Keratinocyte (primary cell): ENCODE measurements at regions not wholly inside any gene's neighbourhood (a gene's known extent, or its start where the extent isn't known, plus 50 kb on each side); places are given as distances from the start of the nearest gene placed in this dataset.

Experiments
- DNase-seq: peaks from one replicate; pipeline ENCODE4 v3.0.0-alpha.2; 2011; ENCODE audit warnings: low read depth, missing footprints, low spot score
- FAIRE-seq: peaks from 2 replicates; lab custom pipeline; 2011; peaks lifted over from hg19 to GRCh38; lab: Jason Lieb, UNC
- H2AFZ ChIP-seq: 2 replicates; pipeline ENCODE4 v1.6.0; 2012; ENCODE audit warnings: low read length, control low read depth, inconsistent platforms; ENCODE audit not compliant: control insufficient read depth
- H3K27ac ChIP-seq: 2 replicates; pipeline ENCODE4 v1.5.1; 2011; ENCODE audit warnings: low read length; ENCODE audit not compliant: control insufficient read depth, insufficient read depth
- H3K27me3 ChIP-seq: 3 replicates; pipeline ENCODE4 v1.6.0; 2011; ENCODE audit warnings: low read length; ENCODE audit not compliant: control insufficient read depth, insufficient read depth; ENCODE audit errors: extremely low read depth
- H3K36me3 ChIP-seq, 2 experiments: 2 replicates in 1 of 2; 3 replicates in 1 of 2; pipeline ENCODE4 v1.5.1; 2011; ENCODE audit warnings: low read length in 2 of 2, mild to moderate bottlenecking in 1 of 2; ENCODE audit not compliant: control insufficient read depth in 2 of 2, insufficient read depth in 2 of 2; ENCODE audit errors: extremely low read depth in 1 of 2
- H3K4me1 ChIP-seq: 3 replicates; pipeline ENCODE4 v1.5.1; 2011; ENCODE audit warnings: low read length; ENCODE audit not compliant: control insufficient read depth, insufficient read depth; ENCODE audit errors: extremely low read depth
- H3K4me2 ChIP-seq: 3 replicates; pipeline ENCODE4 v1.6.0; 2011; ENCODE audit warnings: low read depth, low read length; ENCODE audit not compliant: control insufficient read depth, insufficient read depth; ENCODE audit errors: extremely low read depth
- H3K4me3 ChIP-seq, 3 experiments: fragments of 200-600 bp in 1 of 3; sonication (generic) in 1 of 3; 2 replicates in 2 of 3; 3 replicates in 1 of 3; pipeline ENCODE4 v1.5.1; 2011 to 2016; ENCODE audit warnings: low read length in 3 of 3, mild to moderate bottlenecking in 3 of 3, control low read depth in 2 of 3, inconsistent platforms in 1 of 3, low read depth in 1 of 3, mixed read lengths in 1 of 3, mixed run types in 1 of 3, moderate library complexity in 1 of 3; ENCODE audit not compliant: control insufficient read depth in 2 of 3, insufficient read depth in 2 of 3; ENCODE audit errors: extremely low read depth in 1 of 3
- H3K79me2 ChIP-seq: 2 replicates; pipeline ENCODE4 v1.6.0; 2012; ENCODE audit warnings: low read length; ENCODE audit not compliant: control insufficient read depth, insufficient read depth
- H3K9ac ChIP-seq: 3 replicates; pipeline ENCODE4 v1.6.0; 2011; ENCODE audit warnings: low read length; ENCODE audit not compliant: control insufficient read depth, insufficient read depth; ENCODE audit errors: extremely low read depth
- H3K9me1 ChIP-seq: 3 replicates; pipeline ENCODE4 v1.6.0; 2011; ENCODE audit warnings: low read length; ENCODE audit not compliant: control insufficient read depth, insufficient read depth; ENCODE audit errors: extremely low read depth
- H3K9me3 ChIP-seq: 2 replicates; pipeline ENCODE4 v1.5.1; 2012; ENCODE audit warnings: low read depth, low read length; ENCODE audit not compliant: control insufficient read depth
- H4K20me1 ChIP-seq: 3 replicates; pipeline ENCODE4 v1.6.0; 2011; ENCODE audit warnings: low read length; ENCODE audit not compliant: control insufficient read depth, insufficient read depth; ENCODE audit errors: extremely low read depth
- EZH2 ChIP-seq: IDR thresholded peaks from one replicate; pipeline ENCODE4 v1.6.1; 2012; ENCODE audit warnings: inconsistent platforms, mild to moderate bottlenecking, low read length, moderate library complexity
- dilution Hi-C: fragments of 300-500 bp; cut with MboI; formaldehyde crosslinking; loops from one replicate; pipeline ENCODE4 v1.7.0; 2020; ENCODE audit warnings: low sequenced_read_pairs; ENCODE audit not compliant: extremely low pct_ligation_motif_present
- TF ChIP-seq, protein P1 (sequence below), 3 experiments: IDR thresholded peaks in 1 of 3; conservative IDR thresholded peaks in 1 of 3; optimal IDR thresholded peaks in 1 of 3; 2 replicates in 2 of 3; 3 replicates in 1 of 3; pipeline versions ENCODE3 to v1.5.1; 2011; ENCODE audit warnings: low read length in 3 of 3, mild to moderate bottlenecking in 3 of 3, moderate library complexity in 2 of 3, control low read depth in 1 of 3, inconsistent platforms in 1 of 3; ENCODE audit not compliant: insufficient read depth in 2 of 3; ENCODE audit errors: extremely low read depth in 1 of 3

DNA sequence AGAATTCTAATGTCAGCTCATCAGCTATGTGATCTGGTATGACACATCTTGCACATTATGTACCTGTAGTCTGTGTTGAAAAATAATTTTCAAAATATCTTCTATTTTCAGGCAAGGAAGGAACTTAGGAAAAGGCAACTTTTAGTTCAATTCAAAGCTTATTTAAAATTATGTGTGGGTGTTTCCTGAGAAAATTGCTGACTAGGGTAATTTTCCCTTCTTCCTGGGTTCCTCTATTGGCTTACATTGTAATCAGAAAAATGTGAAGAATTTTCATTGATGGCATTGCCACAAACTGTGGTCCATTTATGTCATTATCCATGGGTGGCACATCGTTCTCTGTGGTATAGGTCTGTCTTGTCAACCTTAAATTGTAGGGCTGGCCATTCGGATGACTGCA, 328.7 kb upstream of the SGCD start:
- dilution Hi-C loops = no loop called here

DNA sequence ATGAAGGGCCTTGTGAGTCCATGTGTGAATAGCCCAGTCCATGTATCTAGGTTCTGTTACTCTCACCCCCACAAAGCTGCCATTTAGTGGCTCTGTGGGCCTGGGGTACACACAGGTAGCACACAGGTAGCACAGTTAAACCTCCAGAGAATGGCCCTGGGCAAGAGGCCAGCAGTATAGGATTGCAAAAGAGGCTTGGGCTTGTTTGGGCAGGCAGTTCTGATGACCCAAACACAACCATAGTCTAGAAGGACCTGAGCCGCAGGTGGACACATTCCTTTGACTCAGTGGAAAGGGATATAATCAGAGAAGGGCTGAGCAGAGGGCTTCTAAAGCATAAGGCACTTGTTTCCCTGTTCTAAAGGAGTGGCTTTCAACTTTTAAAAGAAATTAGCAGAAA, 326.8 kb upstream of the SGCD start:
- dilution Hi-C loops = no loop called here

More for the DNA sequence above, 328.7 kb upstream of the SGCD start:
- H3K9me3 ChIP-seq = no peaks in the 10 kb centered on the region
- FAIRE-seq (no peak), DNase-seq (no peak)
- no peak overlapping the region for H3K4me2 ChIP-seq
- H3K27me3 ChIP-seq = no peaks in the 10 kb centered on the region
- H3K27ac ChIP-seq = no peak overlapping the region
- H3K9me1 ChIP-seq = no peaks in the 10 kb centered on the region
- H2AFZ ChIP-seq = no peak overlapping the region
- H3K9ac ChIP-seq = no peak overlapping the region
- TF ChIP-seq EZH2 = no peak
- TF ChIP-seq, protein P1, sequence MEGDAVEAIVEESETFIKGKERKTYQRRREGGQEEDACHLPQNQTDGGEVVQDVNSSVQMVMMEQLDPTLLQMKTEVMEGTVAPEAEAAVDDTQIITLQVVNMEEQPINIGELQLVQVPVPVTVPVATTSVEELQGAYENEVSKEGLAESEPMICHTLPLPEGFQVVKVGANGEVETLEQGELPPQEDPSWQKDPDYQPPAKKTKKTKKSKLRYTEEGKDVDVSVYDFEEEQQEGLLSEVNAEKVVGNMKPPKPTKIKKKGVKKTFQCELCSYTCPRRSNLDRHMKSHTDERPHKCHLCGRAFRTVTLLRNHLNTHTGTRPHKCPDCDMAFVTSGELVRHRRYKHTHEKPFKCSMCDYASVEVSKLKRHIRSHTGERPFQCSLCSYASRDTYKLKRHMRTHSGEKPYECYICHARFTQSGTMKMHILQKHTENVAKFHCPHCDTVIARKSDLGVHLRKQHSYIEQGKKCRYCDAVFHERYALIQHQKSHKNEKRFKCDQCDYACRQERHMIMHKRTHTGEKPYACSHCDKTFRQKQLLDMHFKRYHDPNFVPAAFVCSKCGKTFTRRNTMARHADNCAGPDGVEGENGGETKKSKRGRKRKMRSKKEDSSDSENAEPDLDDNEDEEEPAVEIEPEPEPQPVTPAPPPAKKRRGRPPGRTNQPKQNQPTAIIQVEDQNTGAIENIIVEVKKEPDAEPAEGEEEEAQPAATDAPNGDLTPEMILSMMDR (optimal IDR thresholded peaks at IDR 0.05 in 1 of 3, IDR thresholded peaks at IDR 0.05 in 1 of 3, conservative IDR thresholded peaks at IDR 0.05 in 1 of 3; ENCODE audit: extremely low read depth in 1 of 3, insufficient read depth in 2 of 3, low read length in 3 of 3) = no peak
- H4K20me1 ChIP-seq = no peaks in the 10 kb centered on the region
- no peaks in the 10 kb centered on the region for H3K36me3 ChIP-seq
- no peaks in the 10 kb centered on the region for H3K4me1 ChIP-seq
- no peaks in the 10 kb centered on the region for H3K79me2 ChIP-seq
- H3K4me3 ChIP-seq = no peak overlapping the region

More for the DNA sequence above, 326.8 kb upstream of the SGCD start:
- Histone ChIP-seq H3K9me3 (no peaks in the 10 kb centered on the region), H4K20me1 (no peaks in the 10 kb centered on the region), H3K27ac (no peak overlapping the region), H3K4me2 (no peak overlapping the region), H3K9ac (no peak overlapping the region), H3K27me3 (no peaks in the 10 kb centered on the region), H3K4me3 (no peak overlapping the region), H3K4me1 (no peaks in the 10 kb centered on the region), H3K36me3 (no peaks in the 10 kb centered on the region), H3K79me2 (no peaks in the 10 kb centered on the region), H2AFZ (no peak overlapping the region), H3K9me1 (no peaks in the 10 kb centered on the region)
- DNase-seq (no peak), FAIRE-seq (no peak)
- TF ChIP-seq EZH2 = no peak
- TF ChIP-seq, protein P1 (optimal IDR thresholded peaks at IDR 0.05 in 1 of 3, IDR thresholded peaks at IDR 0.05 in 1 of 3, conservative IDR thresholded peaks at IDR 0.05 in 1 of 3; ENCODE audit: extremely low read depth in 1 of 3, insufficient read depth in 2 of 3, low read length in 3 of 3) = no peak
